ENCODE measurements at regions not wholly inside any gene's neighbourhood (a gene's known extent, or its start where the extent isn't known, plus 50 kb on each side); places are given as distances from the start of the nearest gene placed in this dataset.
"Not testable (repeated sequence)": the region's sequence is repeated elsewhere in the genome, so short reads cannot be mapped to it uniquely, and the experiment has no call there.

DNA sequence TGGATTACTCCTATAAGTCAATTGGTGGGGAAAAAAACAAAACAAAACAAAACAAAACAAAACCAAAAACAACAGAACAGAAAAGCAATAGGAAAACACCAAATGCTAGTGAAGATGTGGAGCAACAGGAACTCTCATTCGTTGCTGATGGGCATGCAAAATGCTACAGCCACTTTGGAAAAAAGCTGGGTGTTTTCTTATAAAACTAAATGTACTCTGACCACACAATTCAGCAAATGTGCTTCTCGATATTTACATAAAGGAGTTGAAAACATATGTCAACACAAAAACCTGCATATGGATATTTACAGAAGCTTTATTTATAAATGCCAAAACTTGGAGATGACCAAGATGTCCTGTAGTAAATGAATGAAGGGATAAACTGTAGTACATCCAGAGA is 703.6 kb upstream of the FAM241A start:
- Histone ChIP-seq H3K27ac (ENCODE audit: low read length) (no peak overlapping the region), H3K9ac (ENCODE audit: low read length) (no peak overlapping the region), H3K36me3 (ENCODE audit: insufficient read depth, low read length) (no peaks in the 10 kb centered on the region), H2AFZ (ENCODE audit: low read depth, low read length) (no peak overlapping the region), H3K9me3 (ENCODE audit: low read length) (no peaks in the 10 kb centered on the region), H4K20me1 (ENCODE audit: insufficient read depth) (no peaks in the 10 kb centered on the region), H3F3A (ENCODE audit: insufficient read depth, low read length, poor library complexity, severe bottlenecking) (no peaks in the 10 kb centered on the region), H3K4me3 (ENCODE audit: low read length) (no peak overlapping the region), H3K27me3 (ENCODE audit: insufficient read depth, low read depth, low read length) (no peaks in the 10 kb centered on the region), H3K79me2 (replicated peaks; ENCODE audit: insufficient read depth, low read length) (no peaks in the 10 kb centered on the region), H3K9me2 (ENCODE audit: insufficient read depth, low read length) (no peaks in the 10 kb centered on the region), H3K4me2 (ENCODE audit: low read length) (no peak overlapping the region)
- TF ChIP-seq EP300 (conservative IDR thresholded peaks at IDR 0.05; ENCODE audit: poor library complexity, severe bottlenecking) (no peak), SMC3 (conservative IDR thresholded peaks at IDR 0.05; ENCODE audit: poor library complexity) (no peak), POLR2AphosphoS5 (IDR thresholded peaks at IDR 0.05) (no peak), TAF1 (IDR thresholded peaks at IDR 0.05; ENCODE audit: low read depth) (no peak), RAD21 (conservative IDR thresholded peaks at IDR 0.05) (no peak), MXI1 (conservative IDR thresholded peaks at IDR 0.05; ENCODE audit: poor library complexity, severe bottlenecking) (no peak), EZH2 (IDR thresholded peaks at IDR 0.05; ENCODE audit: borderline replicate concordance, insufficient read depth, low read length, poor library complexity, severe bottlenecking) (no peak)
- TF ChIP-seq, protein P1, sequence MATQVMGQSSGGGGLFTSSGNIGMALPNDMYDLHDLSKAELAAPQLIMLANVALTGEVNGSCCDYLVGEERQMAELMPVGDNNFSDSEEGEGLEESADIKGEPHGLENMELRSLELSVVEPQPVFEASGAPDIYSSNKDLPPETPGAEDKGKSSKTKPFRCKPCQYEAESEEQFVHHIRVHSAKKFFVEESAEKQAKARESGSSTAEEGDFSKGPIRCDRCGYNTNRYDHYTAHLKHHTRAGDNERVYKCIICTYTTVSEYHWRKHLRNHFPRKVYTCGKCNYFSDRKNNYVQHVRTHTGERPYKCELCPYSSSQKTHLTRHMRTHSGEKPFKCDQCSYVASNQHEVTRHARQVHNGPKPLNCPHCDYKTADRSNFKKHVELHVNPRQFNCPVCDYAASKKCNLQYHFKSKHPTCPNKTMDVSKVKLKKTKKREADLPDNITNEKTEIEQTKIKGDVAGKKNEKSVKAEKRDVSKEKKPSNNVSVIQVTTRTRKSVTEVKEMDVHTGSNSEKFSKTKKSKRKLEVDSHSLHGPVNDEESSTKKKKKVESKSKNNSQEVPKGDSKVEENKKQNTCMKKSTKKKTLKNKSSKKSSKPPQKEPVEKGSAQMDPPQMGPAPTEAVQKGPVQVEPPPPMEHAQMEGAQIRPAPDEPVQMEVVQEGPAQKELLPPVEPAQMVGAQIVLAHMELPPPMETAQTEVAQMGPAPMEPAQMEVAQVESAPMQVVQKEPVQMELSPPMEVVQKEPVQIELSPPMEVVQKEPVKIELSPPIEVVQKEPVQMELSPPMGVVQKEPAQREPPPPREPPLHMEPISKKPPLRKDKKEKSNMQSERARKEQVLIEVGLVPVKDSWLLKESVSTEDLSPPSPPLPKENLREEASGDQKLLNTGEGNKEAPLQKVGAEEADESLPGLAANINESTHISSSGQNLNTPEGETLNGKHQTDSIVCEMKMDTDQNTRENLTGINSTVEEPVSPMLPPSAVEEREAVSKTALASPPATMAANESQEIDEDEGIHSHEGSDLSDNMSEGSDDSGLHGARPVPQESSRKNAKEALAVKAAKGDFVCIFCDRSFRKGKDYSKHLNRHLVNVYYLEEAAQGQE (IDR thresholded peaks at IDR 0.05; ENCODE audit: borderline replicate concordance), result no peak
- TF ChIP-seq, protein P2, sequence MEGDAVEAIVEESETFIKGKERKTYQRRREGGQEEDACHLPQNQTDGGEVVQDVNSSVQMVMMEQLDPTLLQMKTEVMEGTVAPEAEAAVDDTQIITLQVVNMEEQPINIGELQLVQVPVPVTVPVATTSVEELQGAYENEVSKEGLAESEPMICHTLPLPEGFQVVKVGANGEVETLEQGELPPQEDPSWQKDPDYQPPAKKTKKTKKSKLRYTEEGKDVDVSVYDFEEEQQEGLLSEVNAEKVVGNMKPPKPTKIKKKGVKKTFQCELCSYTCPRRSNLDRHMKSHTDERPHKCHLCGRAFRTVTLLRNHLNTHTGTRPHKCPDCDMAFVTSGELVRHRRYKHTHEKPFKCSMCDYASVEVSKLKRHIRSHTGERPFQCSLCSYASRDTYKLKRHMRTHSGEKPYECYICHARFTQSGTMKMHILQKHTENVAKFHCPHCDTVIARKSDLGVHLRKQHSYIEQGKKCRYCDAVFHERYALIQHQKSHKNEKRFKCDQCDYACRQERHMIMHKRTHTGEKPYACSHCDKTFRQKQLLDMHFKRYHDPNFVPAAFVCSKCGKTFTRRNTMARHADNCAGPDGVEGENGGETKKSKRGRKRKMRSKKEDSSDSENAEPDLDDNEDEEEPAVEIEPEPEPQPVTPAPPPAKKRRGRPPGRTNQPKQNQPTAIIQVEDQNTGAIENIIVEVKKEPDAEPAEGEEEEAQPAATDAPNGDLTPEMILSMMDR (IDR thresholded peaks at IDR 0.05; ENCODE audit: poor library complexity, severe bottlenecking), result no peak

DNA sequence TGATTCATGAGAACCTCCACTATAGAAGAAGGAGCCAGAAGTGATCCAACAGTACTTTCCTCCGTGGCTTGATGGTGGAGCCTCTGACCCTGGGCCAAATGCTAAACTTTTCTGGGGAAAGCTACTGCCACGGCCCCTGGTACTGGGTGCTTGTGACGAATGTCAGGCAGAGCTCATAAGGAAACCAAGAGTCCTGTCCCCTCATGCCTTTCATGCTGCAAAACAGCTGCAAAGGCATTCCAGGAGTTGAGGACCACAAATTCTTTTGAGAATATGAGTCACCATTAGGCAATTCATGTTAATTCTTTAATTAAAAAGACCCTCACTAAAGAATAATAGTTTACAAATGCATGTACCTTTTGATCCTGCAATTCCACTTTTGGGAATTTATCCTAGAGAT is 700.4 kb upstream of the FAM241A start:
- not testable (repeated sequence) for H3K36me3 ChIP-seq (ENCODE audit: insufficient read depth, low read length); H2AFZ ChIP-seq (ENCODE audit: low read depth, low read length); H3K9me2 ChIP-seq (ENCODE audit: insufficient read depth, low read length); H3K9ac ChIP-seq (ENCODE audit: low read length); H3K4me2 ChIP-seq (ENCODE audit: low read length); H4K20me1 ChIP-seq (ENCODE audit: insufficient read depth); H3K4me3 ChIP-seq (ENCODE audit: low read length); H3K27me3 ChIP-seq (ENCODE audit: insufficient read depth, low read depth, low read length); H3K9me3 ChIP-seq (ENCODE audit: low read length); H3K79me2 ChIP-seq (replicated peaks; ENCODE audit: insufficient read depth, low read length); H3K27ac ChIP-seq (ENCODE audit: low read length); H3F3A ChIP-seq (ENCODE audit: insufficient read depth, low read length, poor library complexity, severe bottlenecking)

DNA sequence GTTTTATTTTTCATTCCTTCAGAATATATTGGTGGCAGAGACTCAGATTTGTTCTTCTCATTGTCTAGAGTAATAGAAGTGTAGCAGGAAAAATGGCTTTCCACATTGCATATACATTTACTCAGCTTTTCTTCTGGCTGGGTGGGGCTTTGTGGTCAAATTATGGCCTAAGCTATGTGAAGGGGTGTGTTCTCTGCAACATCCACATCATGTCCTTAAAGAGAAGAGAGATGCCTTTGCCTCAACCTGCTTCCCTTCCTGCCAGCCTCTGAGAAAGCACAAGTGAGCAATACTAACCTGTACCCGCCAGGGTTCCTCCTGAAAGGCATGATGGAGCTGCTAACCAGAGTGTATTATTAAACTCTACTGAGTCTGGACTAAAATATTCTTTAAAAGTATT is 695.6 kb upstream of the FAM241A start:
- Histone ChIP-seq H3K27ac (ENCODE audit: low read length) (no peak overlapping the region), H3K9me3 (ENCODE audit: low read length) (no peaks in the 10 kb centered on the region), H2AFZ (ENCODE audit: low read depth, low read length) (no peak overlapping the region), H3K9me2 (ENCODE audit: insufficient read depth, low read length) (no peaks in the 10 kb centered on the region), H3K27me3 (ENCODE audit: insufficient read depth, low read depth, low read length) (no peaks in the 10 kb centered on the region), H3K9ac (ENCODE audit: low read length) (no peak overlapping the region), H3K79me2 (replicated peaks; ENCODE audit: insufficient read depth, low read length) (no peaks in the 10 kb centered on the region), H3K36me3 (ENCODE audit: insufficient read depth, low read length) (no peaks in the 10 kb centered on the region), H3K4me2 (ENCODE audit: low read length) (no peak overlapping the region), H4K20me1 (ENCODE audit: insufficient read depth) (no peaks in the 10 kb centered on the region), H3K4me3 (ENCODE audit: low read length) (no peak overlapping the region), H3F3A (ENCODE audit: insufficient read depth, low read length, poor library complexity, severe bottlenecking) (no peaks in the 10 kb centered on the region)
- no peak for TF ChIP-seq TAF1 (IDR thresholded peaks at IDR 0.05; ENCODE audit: low read depth)
- TF ChIP-seq EZH2 (IDR thresholded peaks at IDR 0.05; ENCODE audit: borderline replicate concordance, insufficient read depth, low read length, poor library complexity, severe bottlenecking), result no peak
- TF ChIP-seq MXI1 (conservative IDR thresholded peaks at IDR 0.05; ENCODE audit: poor library complexity, severe bottlenecking), result no peak
- no peak for TF ChIP-seq EP300 (conservative IDR thresholded peaks at IDR 0.05; ENCODE audit: poor library complexity, severe bottlenecking)
- no peak for TF ChIP-seq RAD21 (conservative IDR thresholded peaks at IDR 0.05)
- TF ChIP-seq, protein P1 (IDR thresholded peaks at IDR 0.05; ENCODE audit: borderline replicate concordance), result no peak
- no peak for TF ChIP-seq POLR2AphosphoS5 (IDR thresholded peaks at IDR 0.05)
- TF ChIP-seq, protein P2 (IDR thresholded peaks at IDR 0.05; ENCODE audit: poor library complexity, severe bottlenecking), result no peak
- TF ChIP-seq SMC3 (conservative IDR thresholded peaks at IDR 0.05; ENCODE audit: poor library complexity), result no peak
